ENCODE measurements at regions not wholly inside any gene's neighbourhood (a gene's known extent, or its start where the extent isn't known, plus 50 kb on each side); places are given as distances from the start of the nearest gene placed in this dataset.

- intact Hi-C loops (cut with DNase I; ENCODE audit: low total_unique reads): no loop called here
- no peak for DNase-seq
- Histone ChIP-seq H3K4me1 (no peaks in the 10 kb centered on the region), H3K4me3 (no peak overlapping the region), H3K27ac (no peak overlapping the region), H3K36me3 (no peaks in the 10 kb centered on the region), H3K9me3 (no peaks in the 10 kb centered on the region), H3K27me3 (no peaks in the 10 kb centered on the region)
- TF ChIP-seq CTCF (IDR thresholded peaks at IDR 0.05) (no peak), POLR2A (IDR thresholded peaks at IDR 0.05) (no peak)
Measured at GRCh38 chr7:108637049-108637621, 67.5 kb downstream of the DNAJB9 start.

GRCh38 chr7:108642126-108642525 is 72.5 kb downstream of the DNAJB9 start:
- TF ChIP-seq POLR2A (IDR thresholded peaks at IDR 0.05) (no peak), CTCF (IDR thresholded peaks at IDR 0.05) (no peak)
- intact Hi-C loops (cut with DNase I; ENCODE audit: low total_unique reads): no loop called here

GRCh38 chr7:108643136-108643535 is 73.5 kb downstream of the DNAJB9 start:
- Histone ChIP-seq H3K9me3 (no peaks in the 10 kb centered on the region), H3K36me3 (no peaks in the 10 kb centered on the region), H3K27me3 (no peaks in the 10 kb centered on the region), H3K27ac (no peak overlapping the region), H3K4me3 (no peak overlapping the region), H3K4me1 (no peaks in the 10 kb centered on the region)
- intact Hi-C loops (cut with DNase I; ENCODE audit: low total_unique reads): no loop called here
- no peak for TF ChIP-seq POLR2A (IDR thresholded peaks at IDR 0.05)
- no peak for TF ChIP-seq CTCF (IDR thresholded peaks at IDR 0.05)
- no peak for DNase-seq

More at GRCh38 chr7:108642126-108642525, 72.5 kb downstream of the DNAJB9 start:
- no peak for DNase-seq
- H3K27me3 ChIP-seq: no peaks in the 10 kb centered on the region
- no peak overlapping the region for H3K27ac ChIP-seq
- H3K9me3 ChIP-seq: no peaks in the 10 kb centered on the region
- H3K4me3 ChIP-seq: no peak overlapping the region
- H3K36me3 ChIP-seq: no peaks in the 10 kb centered on the region
- H3K4me1 ChIP-seq: no peaks in the 10 kb centered on the region

- no peak for DNase-seq
- Histone ChIP-seq H3K9me3 (no peaks in the 10 kb centered on the region), H3K4me1 (no peaks in the 10 kb centered on the region), H3K27ac (no peak overlapping the region), H3K4me3 (no peak overlapping the region), H3K27me3 (no peaks in the 10 kb centered on the region), H3K36me3 (no peaks in the 10 kb centered on the region)
- intact Hi-C loops (cut with DNase I; ENCODE audit: low total_unique reads): no loop called here
- TF ChIP-seq POLR2A (IDR thresholded peaks at IDR 0.05) (no peak), CTCF (IDR thresholded peaks at IDR 0.05) (no peak)
Measured at GRCh38 chr7:108648989-108649388, 79.3 kb downstream of the DNAJB9 start.

- H3K9me3 ChIP-seq: no peaks in the 10 kb centered on the region
- TF ChIP-seq POLR2A (IDR thresholded peaks at IDR 0.05) (no peak), CTCF (IDR thresholded peaks at IDR 0.05) (no peak)
- H3K27me3 ChIP-seq: no peaks in the 10 kb centered on the region
- no peaks in the 10 kb centered on the region for H3K36me3 ChIP-seq
- intact Hi-C loops (cut with DNase I; ENCODE audit: low total_unique reads): no loop called here
- no peak overlapping the region for H3K27ac ChIP-seq
- no peak overlapping the region for H3K4me3 ChIP-seq
- no peaks in the 10 kb centered on the region for H3K4me1 ChIP-seq
- DNase-seq: no peak
Measured at GRCh38 chr7:108650467-108650866, 80.8 kb downstream of the DNAJB9 start.

All from uterus (tissue), 3 donors.